Keratinocyte (primary cell): ENCODE measurements at regions not wholly inside any gene's neighbourhood (a gene's known extent, or its start where the extent isn't known, plus 50 kb on each side); places are given as distances from the start of the nearest gene placed in this dataset.
"Not testable (repeated sequence)": the region's sequence is repeated elsewhere in the genome, so short reads cannot be mapped to it uniquely, and the experiment has no call there.

ENCODE experiments used
- DNase-seq: peaks from one replicate; pipeline ENCODE4 v3.0.0-alpha.2; 2011; ENCODE audit warnings: low read depth, missing footprints, low spot score
- FAIRE-seq: peaks from 2 replicates; lab custom pipeline; 2011; peaks lifted over from hg19 to GRCh38; lab: Jason Lieb, UNC
- H2AFZ ChIP-seq: 2 replicates; pipeline ENCODE4 v1.6.0; 2012; ENCODE audit warnings: low read length, control low read depth, inconsistent platforms; ENCODE audit not compliant: control insufficient read depth
- H3K27ac ChIP-seq: 2 replicates; pipeline ENCODE4 v1.5.1; 2011; ENCODE audit warnings: low read length; ENCODE audit not compliant: control insufficient read depth, insufficient read depth
- H3K27me3 ChIP-seq: 3 replicates; pipeline ENCODE4 v1.6.0; 2011; ENCODE audit warnings: low read length; ENCODE audit not compliant: control insufficient read depth, insufficient read depth; ENCODE audit errors: extremely low read depth
- H3K36me3 ChIP-seq, 2 experiments: 2 replicates in 1 of 2; 3 replicates in 1 of 2; pipeline ENCODE4 v1.5.1; 2011; ENCODE audit warnings: low read length in 2 of 2, mild to moderate bottlenecking in 1 of 2; ENCODE audit not compliant: control insufficient read depth in 2 of 2, insufficient read depth in 2 of 2; ENCODE audit errors: extremely low read depth in 1 of 2
- H3K4me1 ChIP-seq: 3 replicates; pipeline ENCODE4 v1.5.1; 2011; ENCODE audit warnings: low read length; ENCODE audit not compliant: control insufficient read depth, insufficient read depth; ENCODE audit errors: extremely low read depth
- H3K4me2 ChIP-seq: 3 replicates; pipeline ENCODE4 v1.6.0; 2011; ENCODE audit warnings: low read depth, low read length; ENCODE audit not compliant: control insufficient read depth, insufficient read depth; ENCODE audit errors: extremely low read depth
- H3K4me3 ChIP-seq, 3 experiments: fragments of 200-600 bp in 1 of 3; sonication (generic) in 1 of 3; 2 replicates in 2 of 3; 3 replicates in 1 of 3; pipeline ENCODE4 v1.5.1; 2011 to 2016; ENCODE audit warnings: low read length in 3 of 3, mild to moderate bottlenecking in 3 of 3, control low read depth in 2 of 3, inconsistent platforms in 1 of 3, low read depth in 1 of 3, mixed read lengths in 1 of 3, mixed run types in 1 of 3, moderate library complexity in 1 of 3; ENCODE audit not compliant: control insufficient read depth in 2 of 3, insufficient read depth in 2 of 3; ENCODE audit errors: extremely low read depth in 1 of 3
- H3K79me2 ChIP-seq: 2 replicates; pipeline ENCODE4 v1.6.0; 2012; ENCODE audit warnings: low read length; ENCODE audit not compliant: control insufficient read depth, insufficient read depth
- H3K9ac ChIP-seq: 3 replicates; pipeline ENCODE4 v1.6.0; 2011; ENCODE audit warnings: low read length; ENCODE audit not compliant: control insufficient read depth, insufficient read depth; ENCODE audit errors: extremely low read depth
- H3K9me1 ChIP-seq: 3 replicates; pipeline ENCODE4 v1.6.0; 2011; ENCODE audit warnings: low read length; ENCODE audit not compliant: control insufficient read depth, insufficient read depth; ENCODE audit errors: extremely low read depth
- H3K9me3 ChIP-seq: 2 replicates; pipeline ENCODE4 v1.5.1; 2012; ENCODE audit warnings: low read depth, low read length; ENCODE audit not compliant: control insufficient read depth
- H4K20me1 ChIP-seq: 3 replicates; pipeline ENCODE4 v1.6.0; 2011; ENCODE audit warnings: low read length; ENCODE audit not compliant: control insufficient read depth, insufficient read depth; ENCODE audit errors: extremely low read depth
- EZH2 ChIP-seq: IDR thresholded peaks from one replicate; pipeline ENCODE4 v1.6.1; 2012; ENCODE audit warnings: inconsistent platforms, mild to moderate bottlenecking, low read length, moderate library complexity
- dilution Hi-C: fragments of 300-500 bp; cut with MboI; formaldehyde crosslinking; loops from one replicate; pipeline ENCODE4 v1.7.0; 2020; ENCODE audit warnings: low sequenced_read_pairs; ENCODE audit not compliant: extremely low pct_ligation_motif_present
- TF ChIP-seq, protein P1 (sequence below), 3 experiments: IDR thresholded peaks in 1 of 3; conservative IDR thresholded peaks in 1 of 3; optimal IDR thresholded peaks in 1 of 3; 2 replicates in 2 of 3; 3 replicates in 1 of 3; pipeline versions ENCODE3 to v1.5.1; 2011; ENCODE audit warnings: low read length in 3 of 3, mild to moderate bottlenecking in 3 of 3, moderate library complexity in 2 of 3, control low read depth in 1 of 3, inconsistent platforms in 1 of 3; ENCODE audit not compliant: insufficient read depth in 2 of 3; ENCODE audit errors: extremely low read depth in 1 of 3

- H3K9me3 ChIP-seq: no peaks in the 10 kb centered on the region
- H4K20me1 ChIP-seq: no peaks in the 10 kb centered on the region
- no peaks in the 10 kb centered on the region for H3K27me3 ChIP-seq
Measured at GRCh38 chr2:122565364-122565763, 809.9 kb downstream of the TSN start.

DNA sequence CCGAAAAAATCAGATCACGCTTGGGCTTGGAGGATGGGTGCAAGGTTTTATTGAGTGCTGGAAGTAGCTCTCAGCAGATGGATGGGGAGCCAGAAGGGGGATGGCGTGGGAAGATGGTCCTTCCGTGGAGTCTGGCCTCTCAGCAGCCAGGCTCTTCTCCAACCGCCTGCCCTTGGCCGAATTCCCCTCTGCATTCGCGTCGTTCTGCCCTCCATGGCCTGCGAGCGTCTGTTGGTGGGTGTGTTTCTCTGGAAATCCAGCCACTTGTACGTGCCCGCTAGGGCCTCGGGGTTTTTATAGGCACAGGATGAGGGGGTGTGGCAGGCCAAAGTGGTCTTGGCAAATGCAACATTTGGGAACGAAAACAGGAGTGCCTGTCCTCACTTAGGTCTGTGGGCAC is 815.2 kb downstream of the TSN start:
- dilution Hi-C loops: no loop called here

More at GRCh38 chr2:122565364-122565763, 809.9 kb downstream of the TSN start:
- DNase-seq (no peak), FAIRE-seq (no peak)
- no peaks in the 10 kb centered on the region for H3K79me2 ChIP-seq
- H3K9ac ChIP-seq: no peak overlapping the region
- dilution Hi-C loops: no loop called here
- no peak overlapping the region for H2AFZ ChIP-seq
- H3K36me3 ChIP-seq: no peaks in the 10 kb centered on the region
- no peak overlapping the region for H3K4me3 ChIP-seq
- no peak overlapping the region for H3K4me2 ChIP-seq
- no peaks in the 10 kb centered on the region for H3K4me1 ChIP-seq
- H3K9me1 ChIP-seq: no peaks in the 10 kb centered on the region
- H3K27ac ChIP-seq: no peak overlapping the region
- TF ChIP-seq, protein P1, sequence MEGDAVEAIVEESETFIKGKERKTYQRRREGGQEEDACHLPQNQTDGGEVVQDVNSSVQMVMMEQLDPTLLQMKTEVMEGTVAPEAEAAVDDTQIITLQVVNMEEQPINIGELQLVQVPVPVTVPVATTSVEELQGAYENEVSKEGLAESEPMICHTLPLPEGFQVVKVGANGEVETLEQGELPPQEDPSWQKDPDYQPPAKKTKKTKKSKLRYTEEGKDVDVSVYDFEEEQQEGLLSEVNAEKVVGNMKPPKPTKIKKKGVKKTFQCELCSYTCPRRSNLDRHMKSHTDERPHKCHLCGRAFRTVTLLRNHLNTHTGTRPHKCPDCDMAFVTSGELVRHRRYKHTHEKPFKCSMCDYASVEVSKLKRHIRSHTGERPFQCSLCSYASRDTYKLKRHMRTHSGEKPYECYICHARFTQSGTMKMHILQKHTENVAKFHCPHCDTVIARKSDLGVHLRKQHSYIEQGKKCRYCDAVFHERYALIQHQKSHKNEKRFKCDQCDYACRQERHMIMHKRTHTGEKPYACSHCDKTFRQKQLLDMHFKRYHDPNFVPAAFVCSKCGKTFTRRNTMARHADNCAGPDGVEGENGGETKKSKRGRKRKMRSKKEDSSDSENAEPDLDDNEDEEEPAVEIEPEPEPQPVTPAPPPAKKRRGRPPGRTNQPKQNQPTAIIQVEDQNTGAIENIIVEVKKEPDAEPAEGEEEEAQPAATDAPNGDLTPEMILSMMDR (optimal IDR thresholded peaks at IDR 0.05 in 1 of 3, IDR thresholded peaks at IDR 0.05 in 1 of 3, conservative IDR thresholded peaks at IDR 0.05 in 1 of 3; ENCODE audit: extremely low read depth in 1 of 3, insufficient read depth in 2 of 3, low read length in 3 of 3): no peak
- no peak for TF ChIP-seq EZH2

GRCh38 chr2:122571471-122571870 is 816.0 kb downstream of the TSN start:
- H2AFZ ChIP-seq, DNase-seq, H3K36me3 ChIP-seq, H3K9me3 ChIP-seq, FAIRE-seq, H3K27me3 ChIP-seq, H4K20me1 ChIP-seq, H3K4me1 ChIP-seq, H3K27ac ChIP-seq, dilution Hi-C loops, H3K4me3 ChIP-seq, H3K9me1 ChIP-seq, H3K79me2 ChIP-seq, H3K4me2 ChIP-seq, H3K9ac ChIP-seq: not testable (repeated sequence)

More for the DNA sequence above, 815.2 kb downstream of the TSN start:
- Histone ChIP-seq H3K9me1 (no peaks in the 10 kb centered on the region), H3K9ac (no peak overlapping the region), H3K4me1 (no peaks in the 10 kb centered on the region), H3K4me3 (no peak overlapping the region), H3K9me3 (no peaks in the 10 kb centered on the region), H4K20me1 (no peaks in the 10 kb centered on the region), H3K36me3 (no peaks in the 10 kb centered on the region), H3K27me3 (no peaks in the 10 kb centered on the region), H3K79me2 (no peaks in the 10 kb centered on the region), H3K4me2 (no peak overlapping the region), H2AFZ (no peak overlapping the region), H3K27ac (no peak overlapping the region)
- TF ChIP-seq, protein P1 (optimal IDR thresholded peaks at IDR 0.05 in 1 of 3, IDR thresholded peaks at IDR 0.05 in 1 of 3, conservative IDR thresholded peaks at IDR 0.05 in 1 of 3; ENCODE audit: extremely low read depth in 1 of 3, insufficient read depth in 2 of 3, low read length in 3 of 3): no peak
- no peak for TF ChIP-seq EZH2
- no peak for DNase-seq
- FAIRE-seq: no peak
